Liver (tissue), 3 donors: ENCODE measurements at regions not wholly inside any gene's neighbourhood (a gene's known extent, or its start where the extent isn't known, plus 50 kb on each side); places are given as distances from the start of the nearest gene placed in this dataset.

Experiments
- GABPA ChIP-seq, 2 donors: IDR thresholded peaks in 1 of 2; conservative IDR thresholded peaks in 1 of 2; 2 replicates each; pipeline ENCODE4 v1.6.1; 2016; ENCODE audit warnings: antibody characterized with exemption in 2 of 2, mild to moderate bottlenecking in 1 of 2, moderate library complexity in 1 of 2
- HNF4A ChIP-seq, 2 donors: conservative IDR thresholded peaks; 2 replicates each; pipeline ENCODE4 v1.6.1; 2016; ENCODE audit warnings: antibody characterized with exemption in 2 of 2, mild to moderate bottlenecking in 2 of 2
- REST ChIP-seq: IDR thresholded peaks from 2 replicates; pipeline ENCODE4 v1.6.1; 2016; ENCODE audit warnings: antibody characterized with exemption, mild to moderate bottlenecking
- TF ChIP-seq, protein P1 (sequence below): IDR thresholded peaks from 2 replicates; pipeline ENCODE4 v1.6.1; 2016; ENCODE audit warnings: antibody characterized with exemption
- TF ChIP-seq, protein P2 (sequence below): fragments of 150-350 bp; IDR thresholded peaks from 2 replicates; pipeline ENCODE4 v1.5.1; 2017; ENCODE audit warnings: improper control_type of control experiment, low read depth, low read length; ENCODE audit not compliant: missing input control
- donor health status: healthy.
- donor health status: healthy.

DNA sequence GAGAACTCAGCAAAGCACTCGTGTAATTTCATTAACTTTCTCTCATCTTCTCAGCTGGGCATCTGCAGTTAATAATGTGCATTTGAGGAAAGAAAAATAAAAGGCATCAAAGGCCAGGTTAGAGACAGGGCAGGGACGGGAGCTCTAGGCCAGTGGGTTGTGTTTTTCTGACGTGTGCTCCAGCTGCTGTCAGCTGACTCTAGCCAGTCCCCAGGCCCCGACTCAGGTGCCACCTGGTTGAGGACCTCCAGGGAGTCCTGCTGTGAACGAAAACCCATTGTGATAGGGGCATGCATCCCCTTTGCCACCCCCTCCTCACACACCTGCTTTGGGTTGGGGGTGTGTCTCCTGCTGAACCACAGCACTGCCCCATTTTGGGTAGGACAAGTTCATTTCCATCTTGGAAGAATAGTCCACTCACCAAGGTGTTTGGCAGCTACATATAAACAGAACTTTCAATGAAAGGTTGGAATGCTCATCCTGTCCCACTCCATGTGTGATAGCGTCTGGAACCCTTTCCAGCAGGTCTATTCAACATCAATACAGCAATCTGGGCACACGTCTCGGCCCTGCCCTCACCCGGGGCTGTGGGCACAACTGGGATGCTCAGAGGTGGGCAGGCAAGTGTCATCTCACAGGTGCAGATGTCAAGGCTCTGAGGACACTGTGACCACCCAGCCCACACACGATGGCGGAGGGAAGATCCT is 146.1 kb upstream of the FAM20C start:
- no peak for TF ChIP-seq HNF4A (conservative IDR thresholded peaks at IDR 0.05)
- no peak for TF ChIP-seq GABPA (IDR thresholded peaks at IDR 0.05 in 1 of 2, conservative IDR thresholded peaks at IDR 0.05 in 1 of 2)
- TF ChIP-seq, protein P1, sequence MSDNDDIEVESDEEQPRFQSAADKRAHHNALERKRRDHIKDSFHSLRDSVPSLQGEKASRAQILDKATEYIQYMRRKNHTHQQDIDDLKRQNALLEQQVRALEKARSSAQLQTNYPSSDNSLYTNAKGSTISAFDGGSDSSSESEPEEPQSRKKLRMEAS, result no peak
- TF ChIP-seq, protein P2, sequence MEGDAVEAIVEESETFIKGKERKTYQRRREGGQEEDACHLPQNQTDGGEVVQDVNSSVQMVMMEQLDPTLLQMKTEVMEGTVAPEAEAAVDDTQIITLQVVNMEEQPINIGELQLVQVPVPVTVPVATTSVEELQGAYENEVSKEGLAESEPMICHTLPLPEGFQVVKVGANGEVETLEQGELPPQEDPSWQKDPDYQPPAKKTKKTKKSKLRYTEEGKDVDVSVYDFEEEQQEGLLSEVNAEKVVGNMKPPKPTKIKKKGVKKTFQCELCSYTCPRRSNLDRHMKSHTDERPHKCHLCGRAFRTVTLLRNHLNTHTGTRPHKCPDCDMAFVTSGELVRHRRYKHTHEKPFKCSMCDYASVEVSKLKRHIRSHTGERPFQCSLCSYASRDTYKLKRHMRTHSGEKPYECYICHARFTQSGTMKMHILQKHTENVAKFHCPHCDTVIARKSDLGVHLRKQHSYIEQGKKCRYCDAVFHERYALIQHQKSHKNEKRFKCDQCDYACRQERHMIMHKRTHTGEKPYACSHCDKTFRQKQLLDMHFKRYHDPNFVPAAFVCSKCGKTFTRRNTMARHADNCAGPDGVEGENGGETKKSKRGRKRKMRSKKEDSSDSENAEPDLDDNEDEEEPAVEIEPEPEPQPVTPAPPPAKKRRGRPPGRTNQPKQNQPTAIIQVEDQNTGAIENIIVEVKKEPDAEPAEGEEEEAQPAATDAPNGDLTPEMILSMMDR, result no peak
- TF ChIP-seq REST, result no peak
